Nephron (organoid): ENCODE measurements at regions not wholly inside any gene's neighbourhood (a gene's known extent, or its start where the extent isn't known, plus 50 kb on each side); places are given as distances from the start of the nearest gene placed in this dataset.

ENCODE experiments used
- H3K27ac Mint-ChIP-seq, 3 experiments: 2 replicates each; pipeline ENCODE4 v1.8.0; 2020; ENCODE audit warnings: mixed read lengths in 3 of 3, mild to moderate bottlenecking in 2 of 3, moderate library complexity in 1 of 3
- H3K27me3 Mint-ChIP-seq: 2 replicates; pipeline ENCODE4 v1.8.0; 2021; ENCODE audit warnings: low read depth, mild to moderate bottlenecking, moderate library complexity, mixed read lengths
- H3K36me3 Mint-ChIP-seq: 2 replicates; pipeline ENCODE4 v1.8.0; 2020; ENCODE audit warnings: low read depth, mixed read lengths
- H3K4me1 Mint-ChIP-seq: 2 replicates; pipeline ENCODE4 v1.8.0; 2020; ENCODE audit warnings: mixed read lengths
- H3K4me3 Mint-ChIP-seq, 3 experiments: 2 replicates each; pipeline ENCODE4 v1.8.0; 2020; ENCODE audit warnings: mild to moderate bottlenecking in 3 of 3, mixed read lengths in 3 of 3, moderate library complexity in 2 of 3
- H3K9me3 Mint-ChIP-seq: 2 replicates; pipeline ENCODE4 v1.8.0; 2020; ENCODE audit warnings: mixed read lengths
- CTCF ChIP-seq, 3 experiments: fragments of 200-600 bp; sonication (generic); IDR thresholded peaks; one replicate each; pipeline ENCODE4 v1.5.0; 2021; ENCODE audit warnings: antibody characterized with exemption in 3 of 3; ENCODE audit not compliant: unreplicated experiment in 3 of 3

GRCh38 chr2:66815886-66816285, 381.0 kb downstream of the MEIS1 start:
- peaks cover 3% of the 10 kb centered on the region for H3K27me3 Mint-ChIP-seq
- H3K27ac Mint-ChIP-seq: no peak overlapping the region
- H3K4me3 Mint-ChIP-seq: no peak overlapping the region
- H3K4me1 Mint-ChIP-seq: peaks cover 6% of the 10 kb centered on the region
- H3K36me3 Mint-ChIP-seq: peaks cover 10% of the 10 kb centered on the region
- peaks cover 17% of the 10 kb centered on the region for H3K9me3 Mint-ChIP-seq
- TF ChIP-seq CTCF (IDR thresholded peaks at IDR 0.05; ENCODE audit: unreplicated experiment in 3 of 3): no peak

- Mint-ChIP-seq H3K4me1 (no peaks in the 10 kb centered on the region), H3K4me3 (no peak overlapping the region), H3K36me3 (peaks cover 10% of the 10 kb centered on the region), H3K9me3 (peaks cover 26% of the 10 kb centered on the region), H3K27ac (no peak overlapping the region), H3K27me3 (peaks cover 3% of the 10 kb centered on the region)
- no peak for TF ChIP-seq CTCF (IDR thresholded peaks at IDR 0.05; ENCODE audit: unreplicated experiment in 3 of 3)
These were observed 386.2 kb downstream of the MEIS1 start for GRCh38 chr2:66821168-66821567.

- no peaks in the 10 kb centered on the region for H3K4me1 Mint-ChIP-seq
- H3K4me3 Mint-ChIP-seq: no peak overlapping the region
- H3K36me3 Mint-ChIP-seq: peaks cover 10% of the 10 kb centered on the region
- H3K9me3 Mint-ChIP-seq: peaks cover 23% of the 10 kb centered on the region
- no peak overlapping the region for H3K27ac Mint-ChIP-seq
- H3K27me3 Mint-ChIP-seq: peaks cover 8% of the 10 kb centered on the region
- no peak for TF ChIP-seq CTCF (IDR thresholded peaks at IDR 0.05; ENCODE audit: unreplicated experiment in 3 of 3)
These were observed 387.3 kb downstream of the MEIS1 start for GRCh38 chr2:66822186-66822585.

- no peak overlapping the region for H3K27ac Mint-ChIP-seq
- H3K9me3 Mint-ChIP-seq: peaks cover 13% of the 10 kb centered on the region
- peaks cover 3% of the 10 kb centered on the region for H3K36me3 Mint-ChIP-seq
- H3K4me1 Mint-ChIP-seq: no peaks in the 10 kb centered on the region
- TF ChIP-seq CTCF (IDR thresholded peaks at IDR 0.05; ENCODE audit: unreplicated experiment in 3 of 3): no peak
- H3K4me3 Mint-ChIP-seq: no peak overlapping the region
- peaks cover 8% of the 10 kb centered on the region for H3K27me3 Mint-ChIP-seq
These were observed 390.0 kb downstream of the MEIS1 start for GRCh38 chr2:66824926-66825325.

GRCh38 chr2:66827851-66828250, 392.9 kb downstream of the MEIS1 start:
- Mint-ChIP-seq H3K36me3 (no peaks in the 10 kb centered on the region), H3K9me3 (no peaks in the 10 kb centered on the region), H3K27me3 (peaks cover 5% of the 10 kb centered on the region), H3K4me3 (no peak overlapping the region), H3K4me1 (peaks cover 4% of the 10 kb centered on the region), H3K27ac (peak overlapping the region in 2 of 3 experiments; percentile 6 to 51)
- no peak for TF ChIP-seq CTCF (IDR thresholded peaks at IDR 0.05; ENCODE audit: unreplicated experiment in 3 of 3)

GRCh38 chr2:66828876-66829275, 394.0 kb downstream of the MEIS1 start:
- Mint-ChIP-seq H3K27me3 (peaks cover 5% of the 10 kb centered on the region), H3K27ac (no peak overlapping the region), H3K36me3 (no peaks in the 10 kb centered on the region), H3K4me1 (peaks cover 9% of the 10 kb centered on the region), H3K9me3 (no peaks in the 10 kb centered on the region), H3K4me3 (no peak overlapping the region)
- TF ChIP-seq CTCF (IDR thresholded peaks at IDR 0.05; ENCODE audit: unreplicated experiment in 3 of 3): no peak
